SIG-M5 (cell line): ENCODE measurements at regions not wholly inside any gene's neighbourhood (a gene's known extent, or its start where the extent isn't known, plus 50 kb on each side); places are given as distances from the start of the nearest gene placed in this dataset.
"Not testable (repeated sequence)": the region's sequence is repeated elsewhere in the genome, so short reads cannot be mapped to it uniquely, and the experiment has no call there.

Source experiments
- DNase-seq: peaks from one replicate; lab custom pipeline; 2025; lab: John Stamatoyannopoulos, UW

DNA sequence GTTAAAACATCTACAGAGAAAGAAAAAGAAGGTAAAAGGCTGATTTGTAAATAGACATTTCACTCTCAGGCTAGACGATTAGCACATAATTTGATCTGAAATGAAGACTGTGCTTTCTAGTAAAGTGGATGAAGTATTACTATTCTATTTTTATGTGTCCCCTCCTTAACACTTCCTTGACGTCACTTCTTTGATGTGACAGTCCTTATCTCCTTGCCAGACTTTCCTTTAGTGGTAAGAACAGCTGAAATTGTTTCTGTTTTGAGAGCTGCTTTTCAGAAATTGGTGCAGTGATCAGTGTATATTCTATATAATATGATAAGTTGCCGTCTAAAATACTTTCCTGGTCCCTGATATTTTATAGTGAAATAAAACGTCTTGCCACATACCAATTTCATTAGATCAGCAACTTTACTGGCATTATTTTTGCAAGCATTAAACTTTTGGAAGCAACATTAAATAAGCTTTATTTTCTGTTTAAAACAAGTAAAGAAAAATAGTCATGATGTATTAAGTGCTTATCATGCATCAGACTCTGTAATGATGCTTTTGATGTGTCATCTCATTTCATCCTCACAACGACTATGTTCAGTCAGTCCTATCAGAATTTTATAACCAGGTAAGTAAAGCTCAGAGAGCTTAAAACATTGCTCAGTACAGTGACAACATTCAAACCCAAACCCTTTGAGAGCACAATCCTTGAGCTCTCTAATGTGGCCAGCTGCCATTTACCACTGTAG is 210.3 kb upstream of the PCDH9 start:
- no peak for DNase-seq

- no peak for DNase-seq
Observed at GRCh38 chr13:67439365-67439764, 209.2 kb upstream of the PCDH9 start.

DNA sequence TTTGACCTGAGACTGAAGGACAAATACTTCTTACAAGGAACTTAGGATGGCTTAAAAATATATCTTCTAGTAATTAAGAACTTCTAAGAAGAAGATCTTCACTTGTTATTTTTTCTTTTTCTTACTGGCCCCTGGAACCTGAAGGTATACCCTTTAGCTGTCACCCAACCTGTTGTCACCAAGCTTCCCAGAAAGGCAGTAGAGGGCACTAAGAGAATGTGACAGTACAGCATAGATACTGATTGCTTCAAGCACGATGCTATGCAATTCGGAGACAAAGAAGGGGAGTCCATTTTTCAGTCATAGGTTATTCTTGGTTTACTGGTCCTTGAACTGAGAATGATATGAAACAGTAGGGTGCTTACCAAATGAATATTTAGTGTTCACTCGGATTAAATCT is 208.3 kb upstream of the PCDH9 start:
- DNase-seq = no peak

- no peak for DNase-seq
Observed at GRCh38 chr13:67437244-67437643, 207.1 kb upstream of the PCDH9 start.

- DNase-seq = no peak
Observed at GRCh38 chr13:67421475-67421874, 191.3 kb upstream of the PCDH9 start.

GRCh38 chr13:67416047-67416925 is 186.2 kb upstream of the PCDH9 start:
- DNase-seq = no peak

DNA sequence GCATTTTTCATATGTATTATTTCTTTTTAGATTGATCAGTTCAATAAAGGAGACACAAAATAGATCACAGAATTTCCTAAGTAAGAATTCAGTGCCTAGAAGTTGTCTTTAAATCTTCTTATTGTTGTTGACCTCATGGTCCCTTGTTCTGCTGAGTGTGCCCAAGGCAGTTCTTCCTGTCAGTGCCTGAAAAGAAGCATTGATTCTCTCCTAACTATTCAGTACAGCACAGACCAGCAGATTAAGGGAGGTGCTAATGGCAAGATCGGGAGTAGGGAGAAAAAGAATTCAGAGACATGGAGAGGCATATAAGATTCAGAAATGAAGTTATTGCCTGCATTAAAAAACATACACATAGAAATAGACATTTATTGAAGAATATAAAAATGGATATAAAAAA is 180.5 kb upstream of the PCDH9 start:
- DNase-seq = no peak

- DNase-seq = no peak
Observed at GRCh38 chr13:67408798-67409197, 178.7 kb upstream of the PCDH9 start.

GRCh38 chr13:67402546-67402945 is 172.4 kb upstream of the PCDH9 start:
- DNase-seq = no peak

DNA sequence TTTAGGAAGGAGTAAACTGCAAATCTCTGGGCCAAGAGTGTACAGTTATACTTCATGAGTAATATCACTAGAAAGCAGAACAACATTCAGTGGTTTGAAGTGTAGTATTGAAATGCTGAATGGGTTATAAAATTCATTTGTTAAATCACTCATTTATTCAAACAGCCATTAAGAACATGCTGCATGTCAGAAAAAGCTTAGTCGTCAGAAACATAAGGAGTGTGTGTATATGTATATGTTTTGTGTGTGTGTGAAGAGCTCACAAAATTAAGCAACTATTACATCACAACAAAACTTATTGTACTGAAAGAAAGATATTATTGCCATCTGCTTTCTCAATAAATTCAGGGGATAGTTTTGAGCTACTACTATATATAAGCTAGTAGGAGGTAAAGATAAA is 165.4 kb upstream of the PCDH9 start:
- DNase-seq = no peak

DNA sequence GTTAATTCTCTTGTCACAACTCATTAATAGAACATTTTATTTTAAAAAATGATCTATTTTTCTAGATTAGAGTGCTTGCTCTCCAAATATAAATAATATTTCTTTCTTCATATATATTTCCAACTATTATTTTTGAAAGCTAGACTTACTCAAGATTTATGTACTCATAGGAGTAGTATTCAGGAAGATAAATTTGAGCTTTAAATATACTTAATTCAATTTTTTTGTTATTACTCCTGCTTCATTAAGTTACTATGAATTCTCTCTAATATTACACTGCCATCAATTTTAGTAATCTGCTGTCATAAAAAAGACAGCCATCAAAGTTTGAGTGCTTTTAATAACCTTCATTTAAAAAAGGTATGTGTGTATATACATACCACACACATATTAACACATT is 161.9 kb upstream of the PCDH9 start:
- no peak for DNase-seq

DNA sequence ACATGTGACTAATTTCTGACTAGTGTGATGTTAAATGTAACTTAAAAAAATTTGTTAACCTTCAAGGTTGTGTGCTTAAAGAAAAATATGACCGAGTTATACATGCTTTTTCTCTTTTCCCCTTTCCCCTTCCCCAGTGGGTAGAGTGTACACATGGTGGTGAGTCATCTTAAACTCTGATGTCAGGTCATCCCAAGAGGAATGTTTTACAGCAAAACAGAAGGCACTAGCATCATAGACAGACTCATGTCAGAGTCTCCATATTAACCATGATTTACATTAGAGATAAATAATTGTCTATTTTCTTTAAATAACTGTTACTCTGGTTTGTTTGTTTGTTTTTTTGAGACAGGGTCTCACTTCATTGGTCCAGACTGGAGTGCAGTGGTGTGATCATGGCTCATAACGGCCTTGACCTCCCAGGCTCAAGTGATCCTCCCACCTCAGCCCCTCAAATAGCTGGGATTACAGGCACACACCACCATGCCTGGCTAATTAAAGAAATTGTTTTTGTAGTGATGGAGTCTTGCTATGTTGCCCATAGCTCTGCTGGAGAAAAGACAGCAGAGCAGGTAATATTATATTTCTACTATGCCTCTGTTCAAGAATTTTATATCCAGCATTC is 160.4 kb upstream of the PCDH9 start:
- DNase-seq = no peak

DNA sequence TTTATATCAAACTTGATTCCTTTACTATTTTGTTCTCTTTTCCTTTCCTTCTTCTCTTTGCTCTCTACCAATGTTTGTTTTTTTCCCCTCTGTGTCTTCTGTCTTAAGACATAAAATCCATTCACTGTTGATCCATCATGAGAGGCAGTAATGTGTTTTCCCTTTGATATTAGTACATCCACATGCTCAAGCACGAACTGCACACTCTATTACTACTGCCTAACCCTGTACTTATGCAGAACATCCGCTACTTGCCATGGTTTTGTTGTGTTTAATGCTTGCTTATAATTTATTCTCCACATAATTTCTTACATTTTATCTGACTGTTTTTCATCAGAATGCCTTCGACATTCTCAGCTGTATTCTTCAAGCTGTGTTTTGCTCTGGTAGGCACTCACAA is 159.0 kb upstream of the PCDH9 start:
- no peak for DNase-seq

DNA sequence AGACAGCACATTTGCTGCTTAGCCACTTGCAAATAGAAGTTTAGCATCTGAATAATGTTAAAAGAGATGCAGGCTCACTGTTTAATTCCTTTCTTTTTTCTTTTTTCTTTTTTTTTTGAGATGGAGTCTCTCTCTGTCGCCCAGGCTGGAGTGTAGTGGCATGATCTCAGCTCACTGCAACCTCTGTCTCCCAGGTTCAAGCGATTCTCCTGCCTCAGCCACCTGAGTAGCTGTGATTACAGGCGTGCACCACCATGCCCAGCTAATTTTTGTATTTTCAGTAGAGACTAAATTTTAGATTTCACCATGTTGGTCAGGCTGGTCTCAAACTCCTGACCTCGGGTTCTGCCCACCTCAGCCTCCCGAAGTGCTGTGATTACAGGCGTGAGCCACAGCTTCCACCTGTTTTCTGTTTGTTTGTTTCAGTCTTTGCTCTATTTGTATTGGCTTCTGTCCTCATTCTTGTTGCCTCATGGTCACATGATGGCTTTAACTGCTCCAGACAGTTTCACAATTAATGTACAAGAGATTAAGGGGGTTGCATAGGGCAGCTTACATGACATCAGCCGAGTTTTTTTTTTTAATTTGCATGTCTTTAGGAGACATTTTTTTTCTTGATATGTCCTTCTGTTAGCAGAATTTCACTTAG is 153.1 kb upstream of the PCDH9 start:
- not testable (repeated sequence) for DNase-seq

DNA sequence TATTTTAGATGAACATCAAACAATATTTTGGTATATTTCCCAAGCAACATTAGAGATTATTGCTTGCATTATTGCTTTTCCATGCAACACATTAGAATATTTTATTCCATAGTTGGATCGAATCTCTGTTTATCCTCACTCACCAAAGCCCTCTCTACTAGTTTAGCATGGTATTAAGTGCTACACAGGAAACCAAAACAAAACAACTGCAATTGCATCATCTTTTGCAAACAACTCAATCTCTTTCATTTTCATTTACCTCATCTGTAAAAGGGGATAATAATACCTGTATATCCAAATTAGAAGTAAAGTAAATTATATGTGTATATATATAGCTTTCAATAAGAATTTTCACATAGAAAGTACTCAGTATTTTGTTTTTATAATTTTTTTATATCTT is 147.8 kb upstream of the PCDH9 start:
- no peak for DNase-seq

DNA sequence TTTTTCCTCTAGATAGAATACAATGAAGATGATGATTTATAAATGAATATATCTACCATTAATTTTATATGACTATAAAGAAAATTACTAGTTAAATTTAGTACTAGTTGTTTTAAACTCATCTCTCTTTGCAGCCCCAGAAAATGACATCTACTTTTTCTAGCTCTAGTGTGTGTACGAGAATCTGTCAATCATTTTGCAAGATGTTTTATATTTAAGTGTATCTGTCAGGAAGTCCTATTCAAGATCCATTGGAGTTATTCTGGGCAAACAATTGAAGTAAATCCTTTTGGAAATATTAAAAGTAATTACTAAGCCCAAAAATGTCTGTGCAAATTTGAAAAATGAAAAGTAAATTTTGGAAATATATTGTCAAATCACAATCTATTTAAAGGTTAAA is 144.3 kb upstream of the PCDH9 start:
- DNase-seq = no peak

GRCh38 chr13:67372868-67373464 is 142.8 kb upstream of the PCDH9 start:
- no peak for DNase-seq

- no peak for DNase-seq
Observed at GRCh38 chr13:67369895-67370660, 139.9 kb upstream of the PCDH9 start.

DNA sequence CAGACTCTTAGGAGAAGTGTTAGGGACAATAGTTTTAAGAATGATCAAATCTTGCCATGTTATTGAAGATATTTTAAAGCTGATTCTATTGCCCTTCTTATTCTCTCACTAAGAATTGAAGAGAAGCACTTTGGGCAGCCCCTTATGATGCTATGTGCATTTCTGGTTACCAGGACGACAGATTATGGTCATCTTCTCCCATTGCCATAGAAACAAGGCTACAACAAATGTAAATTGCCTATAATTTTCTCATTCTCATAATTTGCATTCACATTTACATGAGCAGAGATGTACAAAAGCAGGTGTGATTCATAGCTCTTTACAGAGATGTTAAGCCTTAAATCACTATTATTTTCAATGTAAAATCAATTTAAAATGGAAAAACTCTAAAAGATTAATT is 137.3 kb upstream of the PCDH9 start:
- DNase-seq = no peak

DNA sequence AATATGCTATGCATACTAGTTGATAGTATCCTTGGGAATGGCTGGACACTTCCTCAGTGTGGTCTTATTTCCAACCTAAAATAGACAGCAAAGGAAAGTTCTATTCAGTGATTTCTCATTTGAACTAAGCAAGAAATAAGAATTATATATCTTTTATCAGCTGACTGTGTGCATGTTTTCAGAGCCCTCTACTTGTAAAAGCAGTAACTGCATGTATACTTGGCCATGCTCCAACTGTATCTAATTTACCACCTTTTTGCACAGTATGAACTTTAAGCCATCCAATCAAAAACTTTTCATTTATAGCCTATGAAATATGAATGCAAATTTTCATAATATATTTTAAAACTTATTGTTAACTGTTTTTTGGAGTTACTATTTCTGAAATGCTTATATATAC is 136.4 kb upstream of the PCDH9 start:
- no peak for DNase-seq

GRCh38 chr13:67355812-67356476 is 125.8 kb upstream of the PCDH9 start:
- DNase-seq = no peak
